Prostate gland (tissue), 2 donors: ENCODE measurements at regions not wholly inside any gene's neighbourhood (a gene's known extent, or its start where the extent isn't known, plus 50 kb on each side); places are given as distances from the start of the nearest gene placed in this dataset.

Source experiments
- CTCF ChIP-seq, 4 experiments: fragments of 200-600 bp in 2 of 4; fragments of 450-650 bp in 2 of 4; sonication (generic) in 2 of 4; IDR thresholded peaks; 1 replicate in 3 of 4; 2 replicates in 1 of 4; pipeline ENCODE4 v1.5.1; 2016 to 2019; ENCODE audit warnings: antibody characterized with exemption in 4 of 4, mild to moderate bottlenecking in 2 of 4, moderate library complexity in 2 of 4
- POLR2A ChIP-seq: fragments of 450-650 bp; IDR thresholded peaks from one replicate; pipeline ENCODE4 v1.6.1; 2016; ENCODE audit warnings: antibody characterized with exemption, mild to moderate bottlenecking
- POLR2AphosphoS5 ChIP-seq: sonication (generic); formaldehyde crosslinking; IDR thresholded peaks from one replicate; pipeline ENCODE4 v1.6.1; 2017; ENCODE audit warnings: antibody characterized with exemption

GRCh38 chr3:177932346-177932745 lies 603.9 kb upstream of the KCNMB2 start:
- TF ChIP-seq CTCF (IDR thresholded peaks at IDR 0.05) = no peak
- TF ChIP-seq POLR2A = no peak
- no peak for TF ChIP-seq POLR2AphosphoS5
